GM12801 (cell line): ENCODE measurements at regions not wholly inside any gene's neighbourhood (a gene's known extent, or its start where the extent isn't known, plus 50 kb on each side); places are given as distances from the start of the nearest gene placed in this dataset.

Experiments
- CTCF ChIP-seq: IDR thresholded peaks from one replicate; pipeline ENCODE4 v1.5.1; 2011; ENCODE audit warnings: control low read depth; ENCODE audit not compliant: insufficient read length; ENCODE audit errors: extremely low read depth

- no peak for TF ChIP-seq CTCF
Observed at GRCh38 chr12:132389026-132389425, 59.6 kb upstream of the GALNT9 start.

- no peak for TF ChIP-seq CTCF
Observed at GRCh38 chr12:132388379-132389015, 59.1 kb upstream of the GALNT9 start.

- no peak for TF ChIP-seq CTCF
Observed at GRCh38 chr12:132386926-132387497, 57.6 kb upstream of the GALNT9 start.

GRCh38 chr12:132385923-132386751, 56.7 kb upstream of the GALNT9 start:
- no peak for TF ChIP-seq CTCF

GRCh38 chr12:132384916-132385774, 55.8 kb upstream of the GALNT9 start:
- TF ChIP-seq CTCF, result no peak

- no peak for TF ChIP-seq CTCF
Observed at GRCh38 chr12:132380641-132381040, 51.3 kb upstream of the GALNT9 start.

- no peak for TF ChIP-seq CTCF
Observed at GRCh38 chr12:132379996-132380395, 50.6 kb upstream of the GALNT9 start.
